ENCODE measurements at regions not wholly inside any gene's neighbourhood (a gene's known extent, or its start where the extent isn't known, plus 50 kb on each side); places are given as distances from the start of the nearest gene placed in this dataset.

DNA sequence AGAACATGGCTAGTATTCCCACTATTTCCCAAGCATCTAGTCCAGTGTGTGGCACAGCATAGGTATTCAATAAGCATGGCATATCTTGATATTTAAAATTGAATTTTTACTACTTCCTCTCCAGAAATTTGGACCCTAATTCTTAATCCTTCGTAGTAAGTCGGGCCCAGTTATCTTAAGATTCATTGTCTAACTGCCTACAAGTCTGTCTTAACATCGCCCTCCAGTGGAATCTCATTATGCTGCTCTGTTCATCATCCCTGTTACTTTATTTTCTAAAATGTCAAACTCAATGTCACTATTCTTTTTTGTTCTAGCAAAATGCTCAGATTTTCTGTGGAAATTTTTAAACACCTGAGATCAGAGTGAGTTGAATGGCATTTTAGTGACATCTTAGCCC lies 606.2 kb downstream of the KLHL13 start:
- H3K4me1 ChIP-seq (ENCODE audit: control insufficient read depth, insufficient read depth, low read length), result no peaks in the 10 kb centered on the region
- H3K9me3 ChIP-seq (ENCODE audit: control insufficient read depth, insufficient read depth, low read depth, low read length), result no peaks in the 10 kb centered on the region
- no peak overlapping the region for H3K27ac ChIP-seq (ENCODE audit: low read depth, low read length)
- no peaks in the 10 kb centered on the region for H3K36me3 ChIP-seq (ENCODE audit: control insufficient read depth, insufficient read depth, low read length)
- H3K4me3 ChIP-seq (ENCODE audit: low read depth, low read length), result no peak overlapping the region
- H3K9ac ChIP-seq (ENCODE audit: low read length), result no peak overlapping the region
- H3K27me3 ChIP-seq (ENCODE audit: control insufficient read depth, insufficient read depth, low read length), result no peaks in the 10 kb centered on the region; the same call in 1 of the 2 replicates

- no peaks in the 10 kb centered on the region; the same call in 1 of the 2 replicates for H3K27me3 ChIP-seq (ENCODE audit: control insufficient read depth, insufficient read depth, low read length)
- no peaks in the 10 kb centered on the region for H3K9me3 ChIP-seq (ENCODE audit: control insufficient read depth, insufficient read depth, low read depth, low read length)
- no peak overlapping the region for H3K27ac ChIP-seq (ENCODE audit: low read depth, low read length)
- no peaks in the 10 kb centered on the region for H3K36me3 ChIP-seq (ENCODE audit: control insufficient read depth, insufficient read depth, low read length)
- H3K4me1 ChIP-seq (ENCODE audit: control insufficient read depth, insufficient read depth, low read length), result no peaks in the 10 kb centered on the region
- no peak overlapping the region for H3K4me3 ChIP-seq (ENCODE audit: low read depth, low read length)
- no peak overlapping the region for H3K9ac ChIP-seq (ENCODE audit: low read length)
Observed at GRCh38 chrX:117508021-117508420, 608.6 kb downstream of the KLHL13 start.

DNA sequence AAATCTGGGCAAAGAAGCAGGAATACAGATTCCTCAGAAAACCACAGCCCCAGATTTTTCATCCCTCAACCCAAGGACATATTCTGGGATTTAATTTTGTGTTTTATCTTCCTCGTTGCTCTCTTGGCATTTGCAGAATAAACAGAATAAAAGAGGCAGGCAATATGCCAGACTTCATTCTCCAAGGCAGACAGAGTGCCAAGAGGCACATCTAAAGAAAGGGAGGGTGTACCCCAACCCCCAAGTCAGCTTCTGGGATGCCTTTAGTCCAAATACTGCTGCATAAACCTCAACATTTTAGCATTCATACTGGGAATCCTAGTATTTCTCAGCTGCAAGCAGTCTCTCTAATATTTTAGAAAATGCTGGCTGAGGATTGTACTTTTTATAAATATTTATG lies 629.2 kb downstream of the KLHL13 start:
- no peak overlapping the region for H3K4me3 ChIP-seq (ENCODE audit: low read depth, low read length)
- H3K27me3 ChIP-seq (ENCODE audit: control insufficient read depth, insufficient read depth, low read length), result no peaks in the 10 kb centered on the region; the same call in 1 of the 2 replicates
- H3K36me3 ChIP-seq (ENCODE audit: control insufficient read depth, insufficient read depth, low read length), result no peaks in the 10 kb centered on the region
- no peak overlapping the region for H3K9ac ChIP-seq (ENCODE audit: low read length)
- no peaks in the 10 kb centered on the region for H3K9me3 ChIP-seq (ENCODE audit: control insufficient read depth, insufficient read depth, low read depth, low read length)
- peaks cover 10% of the 10 kb centered on the region; the same call in 1 of the 2 replicates for H3K4me1 ChIP-seq (ENCODE audit: control insufficient read depth, insufficient read depth, low read length)
- H3K27ac ChIP-seq (ENCODE audit: low read depth, low read length), result no peak overlapping the region

- Histone ChIP-seq H3K4me1 (ENCODE audit: control insufficient read depth, insufficient read depth, low read length) (no peaks in the 10 kb centered on the region), H3K36me3 (ENCODE audit: control insufficient read depth, insufficient read depth, low read length) (no peaks in the 10 kb centered on the region), H3K9me3 (ENCODE audit: control insufficient read depth, insufficient read depth, low read depth, low read length) (no peaks in the 10 kb centered on the region), H3K9ac (ENCODE audit: low read length) (no peak overlapping the region), H3K27ac (ENCODE audit: low read depth, low read length) (no peak overlapping the region), H3K27me3 (ENCODE audit: control insufficient read depth, insufficient read depth, low read length) (no peaks in the 10 kb centered on the region; the same call in 1 of the 2 replicates), H3K4me3 (ENCODE audit: low read depth, low read length) (no peak overlapping the region)
Observed at GRCh38 chrX:117483950-117484349, 632.7 kb downstream of the KLHL13 start.

GRCh38 chrX:117458243-117458968 lies 658.2 kb downstream of the KLHL13 start:
- H3K9ac ChIP-seq (ENCODE audit: low read length), result no peak overlapping the region
- no peak overlapping the region for H3K27ac ChIP-seq (ENCODE audit: low read depth, low read length)
- H3K36me3 ChIP-seq (ENCODE audit: control insufficient read depth, insufficient read depth, low read length), result no peaks in the 10 kb centered on the region
- 0 out of 2 replicates have a peak, but pooled peaks cover 2% of the 10 kb centered on the region for H3K9me3 ChIP-seq (ENCODE audit: control insufficient read depth, insufficient read depth, low read depth, low read length)
- H3K4me1 ChIP-seq (ENCODE audit: control insufficient read depth, insufficient read depth, low read length), result no peaks in the 10 kb centered on the region
- H3K4me3 ChIP-seq (ENCODE audit: low read depth, low read length), result no peak overlapping the region
- peaks cover 6% of the 10 kb centered on the region; the same call in 1 of the 2 replicates for H3K27me3 ChIP-seq (ENCODE audit: control insufficient read depth, insufficient read depth, low read length)

DNA sequence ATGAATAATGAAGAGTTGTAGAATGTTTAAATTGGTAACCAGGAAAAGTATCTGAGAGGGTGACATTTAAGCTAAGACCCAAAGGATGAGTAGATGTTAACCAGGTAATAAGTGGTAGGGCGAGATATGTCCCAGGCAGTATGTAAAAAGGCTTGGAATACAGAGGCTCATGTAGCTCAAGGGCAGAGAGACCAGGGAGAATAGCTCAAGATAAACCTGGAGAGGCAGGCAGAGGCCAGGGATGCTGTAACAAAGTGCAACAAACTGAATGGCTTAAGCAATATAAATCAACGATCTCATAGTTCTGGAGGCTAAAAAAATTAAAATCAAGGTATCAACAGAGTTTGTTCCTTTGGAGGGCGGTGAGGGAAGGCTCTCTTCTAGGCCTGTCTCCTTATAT lies 660.8 kb downstream of the KLHL13 start:
- no peak overlapping the region for H3K27ac ChIP-seq (ENCODE audit: low read depth, low read length)
- no peak overlapping the region for H3K4me3 ChIP-seq (ENCODE audit: low read depth, low read length)
- H3K36me3 ChIP-seq (ENCODE audit: control insufficient read depth, insufficient read depth, low read length), result no peaks in the 10 kb centered on the region
- H3K9ac ChIP-seq (ENCODE audit: low read length), result no peak overlapping the region
- no peaks in the 10 kb centered on the region for H3K9me3 ChIP-seq (ENCODE audit: control insufficient read depth, insufficient read depth, low read depth, low read length)
- no peaks in the 10 kb centered on the region for H3K4me1 ChIP-seq (ENCODE audit: control insufficient read depth, insufficient read depth, low read length)
- H3K27me3 ChIP-seq (ENCODE audit: control insufficient read depth, insufficient read depth, low read length), result peaks cover 10% of the 10 kb centered on the region; the same call in 1 of the 2 replicates

DNA sequence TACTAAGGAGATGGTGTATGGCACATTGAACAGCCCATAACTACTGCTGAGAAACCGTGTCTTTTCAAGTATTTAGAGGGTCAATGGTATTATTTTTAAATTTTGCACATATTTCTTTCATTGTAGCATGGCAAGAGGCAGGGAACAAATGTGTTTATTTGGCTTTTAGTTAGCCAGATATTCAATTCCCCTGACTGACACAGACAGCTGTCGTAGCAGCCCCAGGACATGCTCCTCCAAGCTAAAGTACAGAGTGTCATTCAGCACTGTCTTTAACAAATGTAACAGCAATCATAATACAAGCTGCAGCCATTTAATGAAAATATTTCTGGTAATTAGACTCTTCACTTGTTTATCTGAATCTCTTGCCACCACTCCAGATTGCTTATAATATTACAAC lies 687.1 kb downstream of the KLHL13 start:
- Histone ChIP-seq H3K27me3 (ENCODE audit: control insufficient read depth, insufficient read depth, low read length) (peaks cover 5% of the 10 kb centered on the region; the same call in 1 of the 2 replicates), H3K9me3 (ENCODE audit: control insufficient read depth, insufficient read depth, low read depth, low read length) (no peaks in the 10 kb centered on the region), H3K4me3 (ENCODE audit: low read depth, low read length) (no peak overlapping the region), H3K27ac (ENCODE audit: low read depth, low read length) (no peak overlapping the region), H3K36me3 (ENCODE audit: control insufficient read depth, insufficient read depth, low read length) (no peaks in the 10 kb centered on the region), H3K9ac (ENCODE audit: low read length) (no peak overlapping the region), H3K4me1 (ENCODE audit: control insufficient read depth, insufficient read depth, low read length) (no peaks in the 10 kb centered on the region)

DNA sequence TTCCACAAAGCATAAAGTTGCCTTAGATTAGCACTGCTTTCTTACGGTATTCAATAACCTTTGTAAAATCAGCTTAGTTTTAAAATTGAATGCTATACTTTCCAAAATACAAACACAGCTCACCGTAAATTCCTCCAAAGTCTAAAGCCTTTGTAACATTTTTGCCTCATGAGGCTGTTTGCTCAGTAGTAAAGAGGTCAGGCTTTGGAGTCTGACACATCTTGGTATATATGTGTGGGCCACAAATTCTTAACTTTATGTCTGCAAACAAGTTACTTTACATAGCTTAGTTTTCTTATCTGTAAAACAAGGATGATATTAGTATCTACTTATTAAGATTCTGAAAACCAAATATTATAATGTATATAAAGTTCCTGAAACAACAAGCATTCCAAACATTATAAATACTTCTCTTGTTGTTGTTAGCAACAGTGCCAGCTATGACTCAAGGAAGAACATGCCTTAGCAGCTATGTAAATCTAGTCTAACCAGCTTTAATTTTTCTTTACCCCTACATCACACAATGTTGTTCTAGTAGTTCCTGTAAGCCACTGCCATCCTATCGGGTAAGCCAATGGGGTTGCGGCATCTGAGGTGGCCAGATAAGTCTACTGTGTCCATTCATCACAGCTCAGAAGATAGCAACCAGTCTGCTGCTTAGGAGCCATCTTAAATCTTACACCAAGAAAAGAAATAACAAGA lies 709.0 kb downstream of the KLHL13 start:
- H3K9me3 ChIP-seq (ENCODE audit: control insufficient read depth, insufficient read depth, low read depth, low read length), result peaks cover 7% of the 10 kb centered on the region; the same call in 1 of the 2 replicates
- H3K27ac ChIP-seq (ENCODE audit: low read depth, low read length), result no peak overlapping the region
- H3K9ac ChIP-seq (ENCODE audit: low read length), result no peak overlapping the region
- no peaks in the 10 kb centered on the region for H3K4me1 ChIP-seq (ENCODE audit: control insufficient read depth, insufficient read depth, low read length)
- no peak overlapping the region for H3K4me3 ChIP-seq (ENCODE audit: low read depth, low read length)
- H3K36me3 ChIP-seq (ENCODE audit: control insufficient read depth, insufficient read depth, low read length), result no peaks in the 10 kb centered on the region
- no peaks in the 10 kb centered on the region; the same call in 1 of the 2 replicates for H3K27me3 ChIP-seq (ENCODE audit: control insufficient read depth, insufficient read depth, low read length)

DNA sequence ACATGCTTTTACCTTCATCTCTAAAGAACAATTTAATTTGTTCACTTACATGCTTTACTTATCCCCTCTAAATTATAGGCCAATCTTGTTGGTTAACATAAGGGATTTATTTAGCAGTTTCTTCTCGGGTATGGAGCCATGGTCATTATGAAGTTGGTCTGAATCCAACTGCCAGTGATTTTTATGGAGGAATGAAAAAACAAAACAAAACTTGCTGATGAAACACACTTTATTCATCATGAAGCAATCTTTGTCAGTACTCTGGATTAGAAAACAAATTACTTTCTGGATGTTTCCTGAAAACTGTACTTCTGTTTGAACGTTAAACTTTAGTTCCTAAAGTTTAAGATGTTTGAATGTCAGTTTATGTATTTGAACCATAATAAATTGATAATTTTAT lies 715.8 kb downstream of the KLHL13 start:
- Histone ChIP-seq H3K9ac (ENCODE audit: low read length) (no peak overlapping the region), H3K9me3 (ENCODE audit: control insufficient read depth, insufficient read depth, low read depth, low read length) (0 out of 2 replicates have a peak, but pooled peaks cover 7% of the 10 kb centered on the region), H3K27ac (ENCODE audit: low read depth, low read length) (no peak overlapping the region), H3K4me3 (ENCODE audit: low read depth, low read length) (no peak overlapping the region), H3K27me3 (ENCODE audit: control insufficient read depth, insufficient read depth, low read length) (no peaks in the 10 kb centered on the region; the same call in 1 of the 2 replicates), H3K36me3 (ENCODE audit: control insufficient read depth, insufficient read depth, low read length) (no peaks in the 10 kb centered on the region), H3K4me1 (ENCODE audit: control insufficient read depth, insufficient read depth, low read length) (no peaks in the 10 kb centered on the region)

GRCh38 chrX:117400005-117400404 lies 716.6 kb downstream of the KLHL13 start:
- no peaks in the 10 kb centered on the region; the same call in 1 of the 2 replicates for H3K27me3 ChIP-seq (ENCODE audit: control insufficient read depth, insufficient read depth, low read length)
- H3K27ac ChIP-seq (ENCODE audit: low read depth, low read length), result no peak overlapping the region
- H3K9me3 ChIP-seq (ENCODE audit: control insufficient read depth, insufficient read depth, low read depth, low read length), result 0 out of 2 replicates have a peak, but pooled peaks cover 7% of the 10 kb centered on the region

DNA sequence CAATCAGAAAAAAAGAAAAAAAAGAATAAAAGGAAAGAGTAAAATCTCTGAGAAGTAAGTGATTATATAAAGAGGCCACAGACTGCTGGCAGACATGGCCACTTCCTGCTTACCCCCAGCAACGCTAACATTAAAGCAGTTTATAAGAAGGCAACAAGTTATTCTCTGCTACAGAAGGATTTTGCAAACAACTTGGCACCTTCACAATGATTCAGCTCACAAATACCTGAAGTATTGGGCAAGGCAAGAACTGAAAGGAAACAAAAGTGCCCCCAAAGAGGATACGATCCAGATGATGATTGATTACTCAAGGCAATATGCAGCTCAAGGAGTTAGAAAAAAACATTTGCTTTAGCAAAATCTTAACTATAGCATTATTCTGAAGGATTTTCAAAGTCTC lies 718.8 kb downstream of the KLHL13 start:
- no peak overlapping the region for H3K9ac ChIP-seq (ENCODE audit: low read length)
- H3K4me1 ChIP-seq (ENCODE audit: control insufficient read depth, insufficient read depth, low read length), result no peaks in the 10 kb centered on the region
- no peaks in the 10 kb centered on the region; the same call in 1 of the 2 replicates for H3K27me3 ChIP-seq (ENCODE audit: control insufficient read depth, insufficient read depth, low read length)
- H3K9me3 ChIP-seq (ENCODE audit: control insufficient read depth, insufficient read depth, low read depth, low read length), result 0 out of 2 replicates have a peak, but pooled peaks cover 7% of the 10 kb centered on the region
- H3K36me3 ChIP-seq (ENCODE audit: control insufficient read depth, insufficient read depth, low read length), result no peaks in the 10 kb centered on the region
- H3K4me3 ChIP-seq (ENCODE audit: low read depth, low read length), result no peak overlapping the region
- no peak overlapping the region for H3K27ac ChIP-seq (ENCODE audit: low read depth, low read length)

More at GRCh38 chrX:117400005-117400404, 716.6 kb downstream of the KLHL13 start:
- H3K36me3 ChIP-seq (ENCODE audit: control insufficient read depth, insufficient read depth, low read length), result no peaks in the 10 kb centered on the region
- H3K9ac ChIP-seq (ENCODE audit: low read length), result no peak overlapping the region
- no peak overlapping the region for H3K4me3 ChIP-seq (ENCODE audit: low read depth, low read length)
- H3K4me1 ChIP-seq (ENCODE audit: control insufficient read depth, insufficient read depth, low read length), result no peaks in the 10 kb centered on the region

All from HUES6 (cell line).